NCI-H82 treated with DMSO at 0.1 percent for 48 hours (cell line): ENCODE measurements at regions not wholly inside any gene's neighbourhood (a gene's known extent, or its start where the extent isn't known, plus 50 kb on each side); places are given as distances from the start of the nearest gene placed in this dataset.

ENCODE experiments used
- DNase-seq: peaks from one replicate; lab custom pipeline; 2025; ENCODE audit not compliant: unreplicated experiment; lab: John Stamatoyannopoulos, UW

DNA sequence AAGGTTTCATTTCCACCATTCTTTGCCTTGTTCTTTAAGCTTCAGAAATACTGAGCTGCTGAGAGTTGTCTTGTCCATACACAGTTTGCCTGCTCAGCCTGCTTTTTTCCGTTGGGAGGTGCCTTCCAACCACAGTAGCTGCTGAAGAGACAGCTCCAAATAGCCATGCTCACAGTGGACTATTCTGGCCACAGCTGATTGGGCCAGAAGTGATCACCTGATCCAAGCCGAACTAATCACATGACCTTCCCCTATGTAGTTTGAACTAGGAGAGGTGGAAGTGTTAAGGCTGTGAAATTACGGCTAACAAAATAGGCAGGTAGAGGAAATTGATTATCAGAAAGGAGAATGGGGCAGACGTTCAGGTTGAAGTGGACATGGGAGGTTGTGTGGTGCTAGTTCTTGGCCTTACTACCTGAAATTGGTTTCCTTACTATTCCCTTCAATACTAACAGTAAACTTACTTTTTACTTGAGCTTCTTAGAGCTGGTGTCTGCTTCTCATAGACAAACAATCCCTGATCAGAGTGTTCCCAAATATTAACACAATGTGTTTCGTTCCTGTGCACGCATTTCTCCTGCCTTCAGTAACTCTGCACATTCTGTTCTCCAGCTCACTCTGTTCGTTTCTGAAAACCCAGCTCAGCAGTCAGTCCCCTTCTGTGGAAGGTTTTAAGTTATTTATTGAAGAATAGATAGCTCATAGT is 136.1 kb downstream of the RWDD3 start:
- no peak for DNase-seq

DNA sequence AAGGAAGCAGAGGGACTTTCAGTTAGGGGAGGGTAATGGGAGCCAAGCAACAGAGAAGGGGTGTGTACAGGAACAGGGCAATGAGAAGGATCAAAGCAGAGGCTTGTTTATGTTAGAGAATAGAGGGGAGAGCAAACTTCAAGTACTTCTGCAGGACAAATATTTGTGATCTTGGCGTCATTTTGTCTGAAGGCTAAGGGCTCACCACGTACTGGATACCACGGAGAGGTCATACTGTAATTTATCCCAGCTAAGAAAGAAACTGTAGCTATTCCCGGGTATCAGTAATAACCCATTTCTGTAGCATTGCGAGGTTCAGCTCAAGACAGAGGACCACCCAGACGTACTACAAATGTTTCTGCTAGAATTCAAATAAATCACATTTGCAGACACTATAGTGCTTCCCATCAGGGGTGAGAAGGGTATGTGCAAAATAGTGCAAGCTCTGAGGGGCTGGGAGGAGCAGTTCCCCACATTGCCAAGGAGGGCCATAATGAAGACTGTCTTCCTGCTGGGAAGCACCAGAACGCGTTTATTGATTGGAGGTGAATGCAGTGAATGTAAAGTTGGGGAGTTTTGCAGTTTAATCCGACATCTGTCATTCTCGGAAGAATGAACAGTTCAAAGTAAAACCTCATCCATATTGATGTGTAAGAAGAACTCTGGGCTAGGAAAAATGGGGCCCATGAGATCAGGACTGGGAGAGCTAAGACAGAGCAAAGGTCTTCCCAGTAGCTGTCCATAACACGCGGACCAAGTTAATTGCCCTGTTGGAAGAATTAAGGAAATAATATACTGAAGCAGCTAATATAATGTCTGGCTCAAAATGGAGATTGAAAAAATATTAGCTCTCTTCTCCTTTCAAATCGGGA is 136.9 kb downstream of the RWDD3 start:
- DNase-seq: no peak

DNA sequence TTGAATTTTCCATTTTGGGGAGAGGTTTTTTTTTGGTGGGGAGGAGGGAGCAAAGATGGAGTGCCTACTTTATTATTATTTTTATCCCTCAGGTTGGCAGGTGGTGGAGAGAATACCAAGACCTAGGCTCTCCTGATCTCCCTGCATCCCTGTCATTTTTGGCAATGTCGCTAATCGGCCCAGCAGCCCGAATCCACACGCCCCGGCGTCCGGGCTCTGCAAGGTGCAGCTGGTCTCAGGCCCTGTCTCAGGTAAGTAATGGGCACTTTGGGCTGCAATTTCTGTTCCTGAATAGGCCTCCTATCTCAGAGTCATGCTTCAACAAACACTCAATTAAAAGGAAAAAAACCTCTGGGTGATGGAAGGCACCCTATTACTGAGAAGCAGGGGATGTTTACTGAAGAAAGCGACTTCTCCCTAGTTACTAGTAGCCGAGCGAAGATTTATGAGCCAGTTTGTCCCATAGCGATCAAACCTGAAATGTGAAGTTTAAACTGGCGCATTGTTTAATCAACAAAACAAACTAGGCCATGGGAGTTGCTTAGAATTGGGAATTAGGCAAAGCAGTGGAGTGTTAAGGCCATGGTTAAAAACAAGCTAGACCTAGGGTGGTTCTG is 137.8 kb downstream of the RWDD3 start:
- DNase-seq: no peak

DNA sequence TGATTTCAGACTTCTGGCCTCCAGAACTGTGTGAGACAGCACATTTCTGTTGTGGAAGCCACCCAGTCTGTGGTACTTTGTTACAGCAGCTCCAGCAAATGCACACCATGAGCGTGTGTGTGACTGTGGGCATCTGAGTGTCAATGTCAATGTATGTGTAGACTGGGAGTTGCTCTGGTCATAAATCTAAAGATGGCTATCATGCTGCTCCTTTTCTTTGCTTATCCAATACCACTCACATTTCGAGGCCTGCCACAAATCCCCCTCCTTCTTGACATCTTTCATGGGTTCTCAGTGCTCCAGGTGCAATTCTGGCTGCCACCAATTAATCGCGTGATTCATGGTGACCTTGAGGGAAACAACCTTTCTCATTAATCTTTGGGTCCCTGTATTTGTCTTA is 141.2 kb downstream of the RWDD3 start:
- no peak for DNase-seq

DNA sequence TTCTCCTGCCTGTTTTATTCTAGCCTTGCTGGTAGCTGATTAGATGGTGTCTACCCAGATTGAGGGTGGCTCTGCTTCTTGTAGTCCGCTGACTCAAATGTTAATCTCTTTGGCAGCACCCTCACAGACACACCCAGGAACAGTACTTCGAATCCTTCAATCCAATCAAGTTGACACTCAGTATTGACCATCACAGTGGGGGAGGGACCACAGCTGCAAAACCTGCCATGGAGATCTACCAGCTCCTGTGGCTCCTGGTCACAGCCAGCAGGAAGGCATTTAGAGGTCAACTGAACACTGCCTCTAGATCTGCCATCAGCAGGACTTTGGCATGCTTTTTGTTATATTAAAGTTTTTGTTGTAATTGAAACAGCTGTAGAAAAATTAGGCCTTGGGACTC is 146.9 kb downstream of the RWDD3 start:
- peak; percentile 50 for DNase-seq

DNA sequence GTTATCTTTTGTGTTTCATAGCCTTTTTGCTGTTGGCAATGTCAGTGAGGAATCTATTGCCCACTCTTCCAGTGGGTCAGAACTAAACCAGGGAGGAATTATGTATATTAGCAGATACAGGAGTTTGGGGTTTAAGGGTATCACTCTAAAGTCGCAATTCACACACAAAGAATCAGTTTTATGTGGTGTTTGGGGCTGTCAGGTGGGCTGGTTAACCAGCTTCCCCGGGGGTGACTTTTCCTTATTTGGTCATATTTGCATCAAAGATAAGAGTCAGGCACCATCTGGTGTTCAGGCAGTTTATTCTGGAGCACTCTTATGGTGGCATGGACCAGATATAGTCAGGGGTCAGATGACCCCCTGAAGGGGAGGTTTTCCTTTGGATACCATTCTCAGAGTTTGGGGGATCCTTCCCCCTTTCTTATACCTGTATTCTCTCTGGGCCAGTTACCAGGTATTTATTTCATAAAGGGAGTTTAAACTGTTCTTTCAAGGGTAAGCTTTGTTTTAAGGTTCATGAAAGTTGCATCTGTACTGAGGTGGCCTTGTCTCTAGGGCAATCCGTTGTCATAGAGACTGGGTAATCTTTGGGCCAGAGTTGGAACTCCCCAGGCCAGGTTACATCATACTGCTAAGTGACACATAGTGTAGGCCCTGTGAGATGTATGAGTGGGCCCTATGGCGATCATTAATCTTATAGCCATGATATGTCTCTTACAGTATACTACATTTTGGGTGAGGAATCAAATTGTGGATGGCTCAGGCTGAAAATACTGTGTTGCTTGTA is 148.2 kb downstream of the RWDD3 start:
- peak; percentile 24 for DNase-seq

DNA sequence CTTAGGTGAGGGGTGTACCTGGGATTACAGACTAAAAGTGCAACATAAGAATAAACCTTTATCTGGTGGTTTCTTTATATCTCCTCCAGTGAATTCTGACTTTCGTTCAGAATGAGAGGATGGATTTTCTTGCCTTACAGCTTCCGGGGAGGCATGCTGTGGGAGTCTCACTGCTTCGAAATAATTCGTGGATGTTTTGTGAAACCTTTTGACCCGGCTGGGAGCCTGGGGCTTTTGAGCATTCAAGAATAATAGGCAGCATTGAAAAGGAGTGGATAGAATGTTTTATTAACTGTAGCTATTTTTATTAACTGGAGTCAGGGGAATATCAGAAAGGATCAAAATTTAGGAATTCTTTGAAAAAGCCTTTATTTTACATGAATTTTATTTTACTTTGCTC is 149.1 kb downstream of the RWDD3 start:
- no peak for DNase-seq

DNA sequence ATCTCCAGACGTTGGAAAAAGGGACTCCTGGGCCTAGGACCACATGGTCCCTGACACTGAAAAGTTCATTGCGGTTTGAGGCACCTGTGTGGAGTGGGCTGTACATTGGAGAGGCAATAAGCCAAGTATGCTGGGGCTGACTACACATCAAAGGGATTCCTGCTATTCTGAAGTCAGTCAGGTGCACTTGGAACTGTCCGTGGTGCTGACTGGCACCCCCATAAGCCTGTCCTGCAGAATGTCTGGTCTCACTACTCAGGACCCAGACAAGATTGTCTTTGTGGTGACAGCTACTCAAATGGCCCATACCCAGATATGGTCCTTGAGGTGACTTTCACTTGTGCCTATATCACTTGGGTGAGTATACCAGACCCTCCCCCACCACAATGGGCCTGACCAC is 150.6 kb downstream of the RWDD3 start:
- DNase-seq: no peak

DNA sequence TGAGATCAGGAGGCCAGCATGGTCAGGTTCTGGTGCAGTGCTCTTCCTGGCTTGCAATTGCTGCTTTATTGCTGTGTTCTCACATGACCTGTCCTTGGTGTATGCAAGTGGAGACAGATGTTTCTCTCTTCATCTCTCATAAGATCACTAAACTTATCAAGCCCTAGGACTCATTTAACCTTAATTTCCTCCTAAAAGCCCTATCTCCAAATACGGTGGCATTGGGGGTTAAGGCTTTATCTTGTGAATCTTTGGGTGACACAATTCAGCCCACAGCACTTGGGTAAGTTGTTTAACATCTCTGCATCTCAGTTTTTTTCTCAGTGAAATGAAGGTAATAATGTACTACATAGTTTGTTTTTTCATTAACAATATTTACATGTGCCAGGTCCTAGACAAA is 152.4 kb downstream of the RWDD3 start:
- DNase-seq: peak; percentile 10

DNA sequence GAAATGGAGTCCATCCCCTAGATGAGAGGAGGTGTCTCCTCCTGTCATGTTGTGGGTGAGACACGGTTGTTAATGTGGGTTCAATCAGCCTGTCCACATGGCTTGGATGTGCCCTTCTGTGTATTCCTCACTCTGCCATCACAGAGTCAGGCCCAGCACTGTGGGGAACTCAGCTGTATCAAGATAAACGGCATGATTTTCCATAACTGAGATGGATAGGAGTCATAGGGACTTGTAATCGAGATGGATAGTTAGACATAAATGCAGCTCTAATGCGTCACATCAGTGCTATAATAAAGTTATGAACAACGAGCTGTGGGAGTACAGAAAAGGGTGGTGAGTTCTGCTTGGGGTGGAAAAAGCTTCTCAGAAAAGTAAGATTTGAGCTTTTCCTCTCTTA is 152.9 kb downstream of the RWDD3 start:
- DNase-seq: no peak

DNA sequence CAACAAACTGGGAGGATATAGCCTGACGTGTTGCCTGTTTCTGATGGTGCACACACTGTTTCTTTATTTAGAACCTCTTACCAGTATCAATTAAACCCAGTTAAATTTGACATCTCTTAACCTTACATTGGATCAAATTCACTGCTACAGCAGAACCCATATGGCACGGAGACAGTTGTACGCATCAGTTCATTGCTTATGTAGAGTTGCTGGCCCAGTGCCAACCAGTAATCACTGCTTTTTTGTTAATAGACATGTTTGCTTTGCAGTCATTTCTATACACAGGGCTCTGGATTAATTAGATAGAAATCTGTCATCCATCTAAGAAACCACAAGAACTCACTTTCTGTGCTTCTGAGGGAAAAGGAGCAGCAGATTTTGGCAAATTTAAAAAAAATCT is 154.0 kb downstream of the RWDD3 start:
- peak; percentile 91 for DNase-seq

DNA sequence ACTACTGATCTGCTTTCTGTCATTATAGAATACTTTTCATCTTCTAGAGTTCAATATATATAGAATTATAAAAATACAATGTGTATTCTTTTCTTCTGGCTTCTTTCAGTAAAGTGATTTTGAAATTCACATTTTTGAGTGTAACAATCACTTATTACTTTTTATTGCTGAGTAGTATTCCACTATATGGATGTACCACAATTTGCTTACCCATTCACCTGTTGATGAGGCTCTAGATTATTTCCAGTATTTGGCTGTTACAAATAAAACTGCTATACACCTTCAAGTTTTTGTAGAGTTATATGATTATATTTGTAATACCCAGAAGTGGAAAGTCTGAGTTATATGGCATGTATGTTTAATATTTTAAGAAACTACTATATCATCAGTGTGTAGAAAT is 159.4 kb downstream of the RWDD3 start:
- DNase-seq: no peak

DNA sequence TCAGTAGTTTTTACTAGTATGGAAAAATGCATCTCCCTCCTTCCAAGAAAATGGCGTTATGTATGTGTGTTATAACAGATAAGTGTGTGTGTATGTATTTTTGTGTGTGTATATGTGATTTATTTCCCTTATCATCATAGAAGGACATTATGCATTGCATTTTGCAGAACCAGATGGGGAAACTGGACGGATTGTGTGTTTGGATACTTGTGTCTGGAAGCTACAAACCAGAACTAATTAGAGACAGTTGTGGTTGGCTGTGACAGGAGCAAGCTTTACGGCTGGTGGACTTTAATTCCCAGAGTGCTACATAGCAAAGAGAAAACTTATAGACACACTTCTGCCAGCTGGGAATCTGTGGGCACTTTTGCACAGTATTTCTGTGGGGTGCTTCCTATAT is 162.5 kb downstream of the RWDD3 start:
- DNase-seq: no peak

DNA sequence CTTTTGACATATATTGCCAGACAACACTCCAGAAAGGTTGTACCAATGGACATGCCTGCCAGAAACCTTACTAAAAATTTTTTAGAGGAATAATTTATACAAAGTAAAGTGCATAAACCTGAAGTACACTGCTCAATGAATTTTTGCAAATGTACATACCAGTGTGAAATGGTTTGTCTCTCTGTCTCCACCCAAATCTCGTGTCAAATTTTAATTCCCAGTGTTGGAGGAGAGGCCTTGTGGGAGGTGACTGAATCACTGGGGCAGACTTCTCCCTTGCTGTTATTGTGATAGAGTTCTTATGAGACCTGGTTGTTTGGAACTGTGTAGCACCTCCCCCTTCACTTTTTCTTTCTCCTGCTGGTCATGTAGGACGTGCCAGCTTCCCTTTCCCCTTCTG is 168.8 kb downstream of the RWDD3 start:
- DNase-seq: no peak

DNA sequence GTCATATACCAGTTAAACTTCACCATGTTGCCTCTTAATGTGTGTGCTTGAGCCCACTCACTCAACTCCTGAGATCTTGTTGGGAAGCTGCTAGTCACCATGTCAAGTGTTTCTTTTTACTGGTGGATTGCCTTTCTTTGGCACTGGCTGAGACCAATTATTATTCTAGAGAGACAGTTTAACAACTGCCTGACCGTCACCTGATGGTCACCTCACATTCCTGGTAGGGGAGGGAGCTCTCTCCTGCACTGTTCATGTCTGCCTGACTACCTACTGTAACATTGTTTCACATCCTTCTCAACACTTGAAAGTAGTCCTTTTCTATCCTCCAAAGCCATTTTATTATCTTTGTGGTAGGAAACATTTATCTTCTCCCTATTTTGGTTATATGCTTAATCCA is 172.3 kb downstream of the RWDD3 start:
- no peak for DNase-seq

DNA sequence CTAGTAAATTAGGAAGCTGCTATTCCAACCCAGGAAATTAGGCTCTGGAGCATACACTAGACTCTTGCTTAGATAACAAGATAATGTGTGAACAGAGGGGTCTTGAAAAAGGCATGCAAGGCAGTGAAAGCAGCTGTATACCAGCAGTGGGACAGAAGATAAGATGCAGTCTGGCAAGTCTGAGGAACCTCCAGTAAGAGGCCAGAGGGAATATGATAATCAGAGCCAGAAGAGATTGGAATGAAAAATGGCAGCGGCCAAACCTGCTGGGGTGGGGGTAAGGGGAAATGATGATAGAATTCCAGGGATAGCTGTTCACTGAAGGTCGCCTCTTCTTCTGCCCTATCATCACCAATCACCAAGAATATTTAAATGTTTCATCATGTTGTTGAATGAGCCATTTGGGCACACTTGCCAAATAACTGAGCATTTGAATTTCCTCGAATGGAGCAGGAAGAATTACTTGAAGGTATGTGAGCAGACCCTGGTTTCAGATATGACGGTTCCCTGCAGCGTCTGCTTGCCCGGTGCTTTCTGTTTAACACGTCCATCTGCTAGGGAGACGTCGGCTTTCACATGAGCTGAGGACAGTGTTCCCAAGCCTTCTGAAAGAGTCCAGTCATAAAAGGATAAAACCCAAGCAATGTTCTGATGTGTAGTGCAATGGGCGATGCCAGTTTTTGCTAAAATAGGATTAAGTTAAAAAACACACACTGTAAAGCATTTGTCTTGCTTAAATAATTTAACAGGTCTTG is 173.3 kb downstream of the RWDD3 start:
- DNase-seq: peak; percentile 92

DNA sequence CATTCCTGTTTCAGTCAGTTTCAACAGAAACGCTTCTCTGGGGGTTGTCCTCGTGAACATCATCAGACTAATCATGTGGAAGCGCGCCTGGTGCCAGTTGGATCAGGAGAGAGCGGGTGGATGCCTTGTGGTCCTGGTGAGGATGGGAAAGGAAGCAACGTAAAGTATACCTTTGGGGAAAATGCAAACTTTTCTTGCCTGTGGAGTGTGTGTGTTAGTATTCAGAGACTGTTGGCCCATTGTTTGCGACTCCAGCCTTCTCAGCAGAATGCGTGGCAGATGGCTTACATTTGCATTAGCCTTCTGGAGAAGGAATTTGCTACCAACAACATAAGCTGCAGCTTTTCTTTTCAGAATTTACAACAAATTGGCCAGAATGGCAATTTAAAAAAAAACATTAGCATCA is 173.9 kb downstream of the RWDD3 start:
- peak; percentile 92 for DNase-seq

DNA sequence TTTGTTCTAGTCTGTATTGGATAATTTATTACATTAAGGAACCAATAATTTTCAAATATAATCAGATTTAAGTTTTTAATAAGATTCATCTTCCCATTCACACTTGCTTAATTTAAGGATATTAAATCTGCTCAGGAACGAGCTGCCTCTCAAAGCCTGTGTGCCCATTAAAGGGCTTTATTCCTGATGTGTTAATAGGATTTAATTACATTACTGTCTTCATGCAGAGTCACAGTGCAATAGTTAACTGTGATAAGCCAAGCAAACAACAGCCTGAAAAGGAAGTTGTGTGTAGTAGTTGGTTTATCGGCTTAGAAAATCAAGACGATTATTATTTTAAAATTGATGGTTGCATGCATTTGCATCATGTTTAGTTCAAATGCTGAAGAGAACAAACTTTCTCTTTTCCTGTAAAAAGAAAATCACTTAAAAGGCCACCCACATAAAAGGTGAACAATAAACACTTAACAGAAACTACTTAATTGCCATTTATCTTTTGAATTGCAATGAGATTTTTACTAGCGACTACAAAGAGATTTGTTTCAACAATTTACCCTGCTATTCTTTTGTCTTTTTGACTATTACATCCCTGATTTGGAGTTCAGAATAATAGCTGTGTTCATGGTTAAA is 174.6 kb downstream of the RWDD3 start:
- peak; percentile 94 for DNase-seq

DNA sequence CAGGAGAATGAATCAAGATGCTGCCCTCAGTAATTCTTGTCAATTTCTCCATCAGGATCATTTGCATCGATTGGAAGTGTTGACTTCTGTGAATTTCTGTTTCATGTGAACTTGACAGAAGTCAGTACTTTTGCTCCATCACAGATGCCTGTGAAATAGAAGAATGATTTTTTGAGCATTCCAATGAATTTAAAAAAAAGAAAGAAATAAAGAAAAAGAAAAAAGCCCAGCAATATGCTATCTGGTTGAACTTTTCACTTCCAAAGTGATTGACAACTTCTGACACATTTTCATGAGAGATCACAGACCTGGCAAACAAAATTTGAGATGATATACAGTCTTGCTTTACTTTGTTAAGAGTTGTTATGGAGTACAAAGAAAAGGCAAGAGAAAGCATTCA is 175.3 kb downstream of the RWDD3 start:
- no peak for DNase-seq

DNA sequence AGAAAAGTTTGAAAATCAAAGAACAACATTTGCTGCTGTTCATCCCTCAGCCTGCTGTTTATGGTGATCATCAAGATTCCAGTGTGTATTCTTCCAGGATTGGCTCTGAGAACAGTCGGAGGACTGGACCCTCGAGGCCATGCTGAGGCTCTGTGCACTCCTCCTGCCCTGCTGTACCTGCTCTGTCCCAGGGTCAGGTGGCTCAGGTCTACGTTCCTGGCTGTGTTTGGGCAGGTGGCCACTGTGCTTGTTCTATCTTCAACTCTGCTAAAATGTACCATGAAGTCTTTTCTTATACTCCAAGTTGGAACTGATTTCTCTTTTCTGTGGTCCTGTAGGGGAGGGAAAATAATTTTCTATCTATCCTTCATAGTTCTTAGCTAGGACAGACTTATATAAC is 175.9 kb downstream of the RWDD3 start:
- DNase-seq: no peak
